ENCODE measurements at regions not wholly inside any gene's neighbourhood (a gene's known extent, or its start where the extent isn't known, plus 50 kb on each side); places are given as distances from the start of the nearest gene placed in this dataset.

DNA sequence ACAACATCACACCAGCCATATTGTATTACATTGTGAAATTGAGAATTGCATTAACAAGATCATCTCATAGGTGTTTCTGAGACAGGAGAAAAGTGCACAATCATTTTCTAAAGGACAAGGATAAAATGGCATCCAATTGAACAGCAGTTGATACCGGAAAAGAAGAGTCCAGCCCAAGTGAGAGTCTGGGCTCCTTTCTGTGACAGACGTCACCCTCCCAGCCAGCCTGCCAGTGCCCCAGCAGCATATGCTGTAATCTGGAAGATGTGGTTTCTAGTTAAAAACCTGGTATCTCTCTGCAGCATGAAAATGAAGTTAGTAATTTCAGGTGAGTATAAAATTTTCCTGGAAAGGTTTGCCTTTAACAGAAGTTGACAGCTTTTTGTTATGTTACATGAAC, 1531.7 kb upstream of the PIK3C3 start:
- ChIA-PET POLR2A (ENCODE audit: low non-redundant PET) (no interaction called here), CTCF (no interaction called here)
- TF ChIP-seq, protein P1, sequence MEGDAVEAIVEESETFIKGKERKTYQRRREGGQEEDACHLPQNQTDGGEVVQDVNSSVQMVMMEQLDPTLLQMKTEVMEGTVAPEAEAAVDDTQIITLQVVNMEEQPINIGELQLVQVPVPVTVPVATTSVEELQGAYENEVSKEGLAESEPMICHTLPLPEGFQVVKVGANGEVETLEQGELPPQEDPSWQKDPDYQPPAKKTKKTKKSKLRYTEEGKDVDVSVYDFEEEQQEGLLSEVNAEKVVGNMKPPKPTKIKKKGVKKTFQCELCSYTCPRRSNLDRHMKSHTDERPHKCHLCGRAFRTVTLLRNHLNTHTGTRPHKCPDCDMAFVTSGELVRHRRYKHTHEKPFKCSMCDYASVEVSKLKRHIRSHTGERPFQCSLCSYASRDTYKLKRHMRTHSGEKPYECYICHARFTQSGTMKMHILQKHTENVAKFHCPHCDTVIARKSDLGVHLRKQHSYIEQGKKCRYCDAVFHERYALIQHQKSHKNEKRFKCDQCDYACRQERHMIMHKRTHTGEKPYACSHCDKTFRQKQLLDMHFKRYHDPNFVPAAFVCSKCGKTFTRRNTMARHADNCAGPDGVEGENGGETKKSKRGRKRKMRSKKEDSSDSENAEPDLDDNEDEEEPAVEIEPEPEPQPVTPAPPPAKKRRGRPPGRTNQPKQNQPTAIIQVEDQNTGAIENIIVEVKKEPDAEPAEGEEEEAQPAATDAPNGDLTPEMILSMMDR (conservative IDR thresholded peaks at IDR 0.05; ENCODE audit: low read depth): no peak
- DNase-seq (ENCODE audit: low spot score): no peak
- no peak overlapping the region for H3K27ac ChIP-seq

DNA sequence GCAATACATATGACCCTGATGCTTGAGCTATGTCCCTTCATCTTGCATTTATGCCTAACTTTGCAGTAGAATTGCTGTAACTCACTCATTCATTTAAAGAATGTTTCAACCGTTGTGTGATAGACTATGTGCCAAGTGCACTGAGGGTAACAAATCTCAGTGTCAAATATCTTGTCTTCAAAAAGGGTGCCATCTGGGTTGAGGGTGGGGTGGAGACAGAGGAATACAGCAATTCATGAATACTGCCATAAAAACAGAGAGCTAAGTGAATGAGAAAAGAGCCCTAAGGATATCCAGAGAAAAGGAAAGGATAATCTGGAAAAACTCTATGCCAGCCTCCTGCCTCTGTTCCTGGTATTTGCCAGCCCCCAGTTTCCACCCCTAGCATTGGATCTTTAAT, 1534.4 kb upstream of the PIK3C3 start:
- CTCF ChIA-PET: no interaction called here
- TF ChIP-seq, protein P1 (conservative IDR thresholded peaks at IDR 0.05; ENCODE audit: low read depth): no peak
- DNase-seq (ENCODE audit: low spot score): no peak
- POLR2A ChIA-PET (ENCODE audit: low non-redundant PET): no interaction called here
- no peak overlapping the region for H3K27ac ChIP-seq

DNA sequence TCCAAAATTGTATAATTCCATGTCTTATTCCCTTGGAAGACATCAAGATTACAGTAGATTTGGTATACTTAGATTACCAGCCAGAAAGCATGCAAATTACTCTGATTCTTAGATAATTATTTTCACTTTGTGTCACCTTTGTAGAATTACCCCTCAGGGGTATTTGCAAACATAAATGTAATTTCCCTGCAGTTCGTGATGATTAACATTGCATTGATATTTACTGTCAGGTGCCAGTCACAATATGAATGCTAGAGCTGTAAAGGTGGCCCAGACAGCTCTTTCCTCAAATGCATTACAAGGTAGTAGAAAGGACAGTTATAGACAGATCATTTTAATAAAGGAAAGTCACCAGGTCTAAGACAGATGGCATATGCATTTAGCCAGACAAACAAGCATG, 1537.5 kb upstream of the PIK3C3 start:
- H3K27ac ChIP-seq: no peak overlapping the region
- POLR2A ChIA-PET (ENCODE audit: low non-redundant PET): no interaction called here
- TF ChIP-seq, protein P1 (conservative IDR thresholded peaks at IDR 0.05; ENCODE audit: low read depth): no peak
- CTCF ChIA-PET: no interaction called here
- no peak for DNase-seq (ENCODE audit: low spot score)

DNA sequence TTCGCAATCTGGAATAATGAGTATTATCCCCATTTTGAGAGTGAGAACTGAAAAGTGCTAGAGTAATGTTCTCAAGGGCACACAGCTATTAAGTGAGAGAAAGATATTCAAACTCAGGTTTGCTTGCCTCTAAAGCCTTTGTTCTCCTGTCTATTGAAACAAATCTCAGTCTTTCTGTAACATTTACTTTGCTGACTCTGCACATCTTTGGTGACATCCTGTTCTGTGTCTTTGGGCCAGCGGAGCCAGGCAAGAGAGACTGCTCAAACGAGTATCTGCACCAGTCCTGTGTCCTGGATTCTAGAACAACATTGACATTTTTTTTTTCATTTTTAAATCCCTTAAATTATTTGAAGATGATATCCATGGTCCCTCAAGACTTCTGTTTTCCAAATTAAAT, 1539.2 kb upstream of the PIK3C3 start:
- POLR2A ChIA-PET (ENCODE audit: low non-redundant PET): no interaction called here
- CTCF ChIA-PET: interaction anchor here (0.6 kb wide), 1 partner anchor 15 kb away, joined by 3 read pairs; no protein-coding TSS in a partner anchor
- DNase-seq (ENCODE audit: low spot score): no peak
- TF ChIP-seq, protein P1 (conservative IDR thresholded peaks at IDR 0.05; ENCODE audit: low read depth): no peak
- no peak overlapping the region for H3K27ac ChIP-seq

DNA sequence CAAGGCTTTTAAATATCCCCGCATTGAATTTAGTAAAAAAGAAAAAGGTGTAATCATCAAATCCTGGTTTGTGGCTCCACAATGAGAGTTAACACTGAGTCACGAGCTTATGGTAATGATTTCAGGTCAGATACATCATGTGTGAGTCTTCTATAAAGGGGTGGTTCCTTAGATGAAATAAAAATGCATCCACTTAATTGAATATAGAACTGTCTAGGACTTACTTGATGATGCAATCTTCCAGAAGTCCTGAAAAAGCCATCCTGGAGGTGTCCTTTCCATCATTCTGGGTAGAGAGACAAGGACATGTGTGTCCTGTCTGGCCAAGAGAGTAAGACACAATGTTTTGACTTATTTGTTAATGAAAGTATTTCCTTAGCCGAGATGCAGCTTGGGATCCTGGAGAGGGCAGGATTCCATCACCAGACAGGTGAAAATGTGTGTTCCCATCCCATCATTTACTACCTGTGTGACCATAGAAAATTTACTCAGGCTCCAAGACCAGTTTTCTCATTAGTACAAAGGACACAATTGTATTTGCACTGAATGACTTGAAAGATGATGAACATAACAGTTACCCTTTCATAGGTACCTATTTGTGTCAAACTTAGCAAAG, 1539.8 kb upstream of the PIK3C3 start:
- ChIA-PET CTCF (interaction anchor here (0.6 kb wide), 1 partner anchor 14 kb away, joined by 3 read pairs; no protein-coding TSS in a partner anchor), POLR2A (ENCODE audit: low non-redundant PET) (no interaction called here)
- DNase-seq (ENCODE audit: low spot score): no peak
- TF ChIP-seq, protein P1 (conservative IDR thresholded peaks at IDR 0.05; ENCODE audit: low read depth): no peak
- H3K27ac ChIP-seq: no peak overlapping the region

DNA sequence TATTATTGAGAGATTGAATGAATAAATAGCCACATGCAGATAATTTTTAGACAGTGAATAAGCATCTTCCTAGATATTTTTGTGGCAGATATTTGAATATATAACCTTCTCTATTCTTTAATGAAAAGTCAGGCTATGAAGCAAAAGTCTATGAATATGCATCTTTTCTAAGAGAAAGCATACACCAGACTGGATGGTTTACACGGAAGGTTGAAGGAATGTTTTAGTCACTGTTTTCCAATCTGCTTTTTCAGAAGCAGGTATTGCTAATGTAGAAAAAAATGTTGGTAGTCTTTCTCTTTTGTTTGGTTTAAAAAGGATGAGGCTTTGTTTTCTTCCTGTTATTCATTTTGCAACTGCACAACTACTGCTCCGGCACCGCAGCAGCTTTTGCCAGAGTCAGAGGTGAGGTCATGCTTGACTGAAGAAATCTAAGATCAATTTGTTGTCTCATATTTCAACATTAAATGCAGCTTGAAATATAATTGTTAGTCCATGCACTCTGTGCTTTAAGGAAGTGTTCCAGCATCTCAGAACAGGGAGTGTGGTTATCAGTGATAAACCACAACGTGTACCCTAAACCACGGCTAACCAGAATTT, 1540.8 kb upstream of the PIK3C3 start:
- no peak overlapping the region for H3K27ac ChIP-seq
- DNase-seq (ENCODE audit: low spot score): no peak
- ChIA-PET POLR2A (ENCODE audit: low non-redundant PET) (no interaction called here), CTCF (interaction anchor here (0.7 kb wide), 1 partner anchor 1569 kb away, joined by 4 read pairs; no protein-coding TSS in a partner anchor)
- TF ChIP-seq, protein P1 (conservative IDR thresholded peaks at IDR 0.05; ENCODE audit: low read depth): no peak

Measured in RWPE1 (cell line).